T-helper 17 cell (primary cell): ENCODE measurements at regions not wholly inside any gene's neighbourhood (a gene's known extent, or its start where the extent isn't known, plus 50 kb on each side); places are given as distances from the start of the nearest gene placed in this dataset.

Source experiments
- ATAC-seq: fragments of 150-1000 bp; cut with Tn5 transposase; 2 replicates; pipeline ENCODE4 v1.10.0; 2021; ENCODE audit warnings: mild to moderate bottlenecking, moderate library complexity
- DNase-seq, 3 donors: peaks; one replicate each; pipeline versions ENCODE4 v3.0.0 to v3.0.0-alpha.2; 2020 to 2021
- H3K9me3 ChIP-seq: one replicate; pipeline ENCODE4 v1.7.0; 2013; ENCODE audit warnings: low read length, mild to moderate bottlenecking; ENCODE audit not compliant: control insufficient read depth, poor library complexity, severe bottlenecking
- H3K27ac Mint-ChIP-seq: one replicate; pipeline ENCODE4 v1.8.0; 2022; ENCODE audit warnings: mild to moderate bottlenecking, moderate library complexity, mixed read lengths
- H3K27me3 Mint-ChIP-seq: one replicate; pipeline ENCODE4 v1.8.0; 2022; ENCODE audit warnings: mixed read lengths
- H3K36me3 Mint-ChIP-seq: one replicate; pipeline ENCODE4 v1.8.0; 2022; ENCODE audit warnings: low read depth, mixed read lengths
- H3K4me1 Mint-ChIP-seq: one replicate; pipeline ENCODE4 v1.8.0; 2022; ENCODE audit warnings: mild to moderate bottlenecking, mixed read lengths
- H3K4me3 Mint-ChIP-seq: one replicate; pipeline ENCODE4 v1.8.0; 2022; ENCODE audit warnings: mild to moderate bottlenecking, moderate library complexity, mixed read lengths

DNA sequence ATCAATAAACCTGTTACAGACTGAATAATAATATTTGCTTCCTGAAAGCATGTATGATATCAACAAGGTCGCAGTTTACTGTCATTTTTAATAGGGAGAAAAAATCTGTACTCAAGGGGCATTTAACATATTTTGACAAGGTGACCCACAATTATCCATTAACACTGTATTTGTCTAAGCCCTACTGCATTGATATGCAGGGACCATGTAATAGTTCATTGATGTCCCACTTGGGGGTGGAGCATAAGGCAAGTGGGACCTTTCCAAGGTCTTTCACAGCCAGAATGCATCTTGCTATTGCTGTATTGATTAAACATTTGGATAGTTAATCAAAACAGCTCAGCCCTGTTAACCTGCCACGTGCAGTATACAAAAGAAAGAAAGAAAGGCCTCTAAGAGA, 502.0 kb downstream of the NR2F1-AS1 start:
- H3K4me1 Mint-ChIP-seq = no peaks in the 10 kb centered on the region
- no peaks in the 10 kb centered on the region for H3K36me3 Mint-ChIP-seq
- no peak overlapping the region for H3K4me3 Mint-ChIP-seq
- no peaks in the 10 kb centered on the region for H3K9me3 ChIP-seq
- no peaks in the 10 kb centered on the region for H3K27me3 Mint-ChIP-seq
- H3K27ac Mint-ChIP-seq = no peak overlapping the region
- ATAC-seq = no peak
- no peak for DNase-seq

DNA sequence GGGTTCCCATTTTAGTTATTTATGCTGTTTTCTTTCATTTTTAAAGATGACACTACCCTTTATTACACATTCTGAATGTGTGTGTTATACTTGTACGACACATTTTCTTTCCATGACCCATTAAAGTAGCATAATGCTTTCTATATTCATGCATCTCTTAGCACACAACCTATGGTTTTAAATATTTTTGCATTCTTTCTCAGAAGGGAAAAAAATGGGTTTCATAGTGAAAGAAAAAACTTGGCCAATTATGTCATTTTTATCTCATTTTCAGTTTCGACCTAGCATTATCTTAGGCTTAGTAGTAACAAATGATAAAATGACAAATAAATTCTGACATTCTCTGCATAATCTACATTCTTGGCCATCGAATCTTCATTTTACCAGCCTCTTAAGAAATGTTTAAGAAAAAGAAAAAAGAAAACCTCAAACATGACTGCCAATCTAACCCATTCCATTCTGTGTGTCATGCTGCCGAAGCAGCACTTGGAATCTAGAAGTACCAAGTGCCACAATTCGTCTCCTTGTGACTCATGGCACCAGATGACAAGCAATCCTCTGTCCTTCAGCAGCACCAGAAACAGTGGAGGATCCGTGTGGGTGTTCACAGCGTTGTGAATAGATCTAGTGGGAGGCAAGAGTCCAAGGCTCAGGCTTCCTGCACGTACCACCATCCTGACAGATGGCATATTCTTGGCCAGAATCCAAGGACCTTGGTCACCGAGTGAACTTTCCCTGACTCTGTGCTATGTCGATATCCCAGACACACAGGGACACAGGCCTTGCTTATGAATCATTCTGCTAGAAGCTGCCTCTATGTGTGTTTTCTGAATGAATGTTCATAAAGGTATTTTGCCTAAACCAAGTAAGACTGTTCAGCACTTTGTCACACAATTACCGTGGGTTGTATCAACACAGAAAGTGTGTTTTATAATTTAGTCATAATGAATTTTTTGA, 502.7 kb downstream of the NR2F1-AS1 start:
- ATAC-seq (no peak), DNase-seq (no peak)
- Mint-ChIP-seq H3K4me1 (no peaks in the 10 kb centered on the region), H3K4me3 (no peak overlapping the region), H3K27ac (no peak overlapping the region), H3K27me3 (no peaks in the 10 kb centered on the region), H3K36me3 (no peaks in the 10 kb centered on the region)
- H3K9me3 ChIP-seq = no peaks in the 10 kb centered on the region

DNA sequence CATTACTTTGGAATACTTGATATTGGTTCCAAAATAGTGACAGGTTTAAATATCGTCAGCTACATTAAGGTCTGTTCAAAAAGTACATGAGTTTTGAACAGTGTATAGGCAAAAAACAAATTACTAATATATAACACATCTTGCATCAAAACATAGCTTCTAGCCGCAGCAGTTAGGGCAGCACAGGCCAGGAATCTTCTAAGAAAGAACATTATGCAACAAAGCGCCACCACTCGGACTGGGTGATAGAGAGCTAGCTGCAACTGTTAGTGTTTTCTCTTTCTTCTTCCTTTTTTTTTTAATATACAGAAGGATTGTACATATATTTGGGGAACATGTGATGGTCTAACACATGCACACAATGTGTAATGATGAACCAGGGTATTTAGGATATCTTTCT, 504.5 kb downstream of the NR2F1-AS1 start:
- DNase-seq (no peak), ATAC-seq (no peak)
- no peak overlapping the region for H3K27ac Mint-ChIP-seq
- H3K27me3 Mint-ChIP-seq = no peaks in the 10 kb centered on the region
- H3K4me3 Mint-ChIP-seq = no peak overlapping the region
- no peaks in the 10 kb centered on the region for H3K9me3 ChIP-seq
- H3K36me3 Mint-ChIP-seq = no peaks in the 10 kb centered on the region
- H3K4me1 Mint-ChIP-seq = no peaks in the 10 kb centered on the region

DNA sequence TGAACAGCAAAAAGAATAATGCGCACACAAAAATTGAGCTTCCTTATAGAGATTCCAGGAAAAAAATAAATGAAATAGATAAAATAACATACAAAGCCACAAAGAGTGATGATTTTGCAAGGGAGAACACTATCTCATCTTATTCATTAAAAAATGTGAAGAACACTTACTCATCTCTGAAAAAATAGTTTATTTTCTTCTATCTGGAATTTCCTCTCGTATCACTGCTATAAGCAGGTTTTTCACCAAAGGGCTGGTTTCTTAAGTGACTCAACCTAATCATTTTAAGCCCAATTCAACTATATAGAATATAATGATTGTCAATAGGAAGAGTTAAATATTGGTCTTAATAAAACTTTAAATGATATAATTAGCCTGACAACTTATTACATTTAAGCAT, 504.9 kb downstream of the NR2F1-AS1 start:
- Mint-ChIP-seq H3K36me3 (no peaks in the 10 kb centered on the region), H3K4me1 (no peaks in the 10 kb centered on the region), H3K4me3 (no peak overlapping the region), H3K27me3 (no peaks in the 10 kb centered on the region), H3K27ac (no peak overlapping the region)
- DNase-seq (no peak), ATAC-seq (no peak)
- H3K9me3 ChIP-seq = no peaks in the 10 kb centered on the region

DNA sequence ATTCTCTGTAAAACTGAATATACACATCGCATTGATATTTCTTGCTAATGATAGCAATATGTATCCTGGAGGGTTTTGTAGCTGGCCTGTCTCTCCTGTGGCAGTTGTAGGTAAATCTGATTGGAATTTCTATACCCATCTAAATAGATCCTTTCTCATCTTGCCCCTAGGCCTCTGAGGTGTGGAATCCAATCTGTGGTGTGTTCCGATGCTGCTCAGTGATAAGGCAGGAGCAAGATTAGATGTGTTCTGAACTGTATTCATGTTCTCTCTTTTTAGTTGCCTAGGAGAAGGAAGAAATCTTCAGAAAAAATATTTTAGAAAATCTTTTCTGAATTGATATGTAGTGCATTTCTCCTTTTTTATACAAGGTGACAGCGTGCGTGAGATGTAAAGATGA, 507.5 kb downstream of the NR2F1-AS1 start:
- Mint-ChIP-seq H3K4me1 (no peaks in the 10 kb centered on the region), H3K27ac (no peak overlapping the region), H3K36me3 (no peaks in the 10 kb centered on the region), H3K4me3 (no peak overlapping the region), H3K27me3 (no peaks in the 10 kb centered on the region)
- no peak for DNase-seq
- ATAC-seq = no peak
- H3K9me3 ChIP-seq = no peaks in the 10 kb centered on the region

DNA sequence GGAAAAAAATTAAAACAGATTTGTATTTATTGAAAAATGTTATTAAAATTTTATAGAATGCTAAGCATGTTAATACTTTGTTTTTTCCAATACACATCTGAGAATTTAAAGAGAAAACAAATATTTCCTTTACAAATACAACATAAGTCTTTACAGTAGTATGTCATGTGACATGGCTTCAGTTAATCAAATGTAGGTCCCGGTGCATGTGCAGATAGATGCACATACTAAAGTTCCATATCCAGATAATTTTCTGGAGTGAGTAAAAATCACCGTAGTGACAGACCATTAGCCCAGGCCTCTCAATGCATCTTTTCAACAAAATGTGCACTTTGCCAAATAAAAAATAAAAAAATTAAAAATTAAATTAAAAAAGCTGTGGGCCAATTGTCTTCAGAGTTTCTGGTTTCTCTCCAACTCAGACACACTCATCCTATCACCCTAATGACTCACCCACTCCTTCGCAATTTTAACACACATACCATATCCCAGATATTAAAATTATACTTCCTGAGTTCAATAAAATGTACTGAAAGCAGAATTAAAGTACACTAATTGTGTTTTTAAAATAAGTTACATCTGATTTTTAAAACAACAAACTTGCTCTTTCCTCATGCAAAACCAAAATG, 508.1 kb downstream of the NR2F1-AS1 start:
- Mint-ChIP-seq H3K27ac (no peak overlapping the region), H3K36me3 (no peaks in the 10 kb centered on the region), H3K27me3 (no peaks in the 10 kb centered on the region), H3K4me1 (no peaks in the 10 kb centered on the region), H3K4me3 (no peak overlapping the region)
- no peak for DNase-seq
- ATAC-seq = no peak
- H3K9me3 ChIP-seq = no peaks in the 10 kb centered on the region

DNA sequence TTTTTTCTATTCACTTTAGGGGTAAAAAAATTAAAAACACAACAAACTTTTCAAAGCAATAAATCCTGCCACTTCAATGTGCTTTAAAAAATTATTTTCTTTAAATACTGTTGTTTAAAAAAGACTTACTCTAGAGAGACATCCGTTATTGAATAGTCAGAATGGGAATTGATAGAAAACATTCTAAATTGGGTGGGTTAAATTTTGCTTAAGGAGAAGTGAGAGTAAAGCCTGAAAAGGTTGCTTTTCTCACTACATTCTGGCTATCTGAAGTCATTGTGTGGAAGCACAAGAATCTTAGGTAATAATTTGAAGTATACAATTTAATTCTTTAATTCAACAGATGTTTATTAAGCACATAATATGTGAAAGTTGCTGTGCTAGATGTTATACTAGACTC, 509.3 kb downstream of the NR2F1-AS1 start:
- DNase-seq = no peak

DNA sequence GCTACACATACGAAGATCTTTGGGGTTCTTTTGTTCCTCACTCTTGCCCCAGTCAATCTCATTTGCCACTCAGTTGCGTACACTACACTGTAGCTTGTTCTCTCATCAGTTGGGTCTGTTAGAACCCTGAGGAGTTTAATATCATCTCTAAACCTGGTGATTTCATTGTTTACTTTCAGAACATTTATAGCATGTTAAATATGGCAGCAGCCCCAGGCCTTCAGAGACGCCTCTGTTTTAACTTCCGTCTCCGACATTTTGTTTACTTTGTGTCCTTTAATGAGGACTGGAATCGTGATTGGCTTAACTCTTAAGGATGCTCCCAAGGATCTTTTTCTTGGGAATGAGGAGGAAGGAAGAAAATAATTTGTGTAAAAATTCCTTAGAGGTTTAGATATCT, 510.1 kb downstream of the NR2F1-AS1 start:
- Mint-ChIP-seq H3K27me3 (no peaks in the 10 kb centered on the region), H3K4me3 (no peak overlapping the region), H3K36me3 (no peaks in the 10 kb centered on the region), H3K27ac (no peak overlapping the region), H3K4me1 (no peaks in the 10 kb centered on the region)
- no peaks in the 10 kb centered on the region for H3K9me3 ChIP-seq
- DNase-seq (no peak), ATAC-seq (no peak)

More for the DNA sequence above, 509.3 kb downstream of the NR2F1-AS1 start:
- Mint-ChIP-seq H3K4me3 (no peak overlapping the region), H3K27ac (no peak overlapping the region), H3K4me1 (no peaks in the 10 kb centered on the region), H3K27me3 (no peaks in the 10 kb centered on the region), H3K36me3 (no peaks in the 10 kb centered on the region)
- ATAC-seq = no peak
- H3K9me3 ChIP-seq = no peaks in the 10 kb centered on the region

DNA sequence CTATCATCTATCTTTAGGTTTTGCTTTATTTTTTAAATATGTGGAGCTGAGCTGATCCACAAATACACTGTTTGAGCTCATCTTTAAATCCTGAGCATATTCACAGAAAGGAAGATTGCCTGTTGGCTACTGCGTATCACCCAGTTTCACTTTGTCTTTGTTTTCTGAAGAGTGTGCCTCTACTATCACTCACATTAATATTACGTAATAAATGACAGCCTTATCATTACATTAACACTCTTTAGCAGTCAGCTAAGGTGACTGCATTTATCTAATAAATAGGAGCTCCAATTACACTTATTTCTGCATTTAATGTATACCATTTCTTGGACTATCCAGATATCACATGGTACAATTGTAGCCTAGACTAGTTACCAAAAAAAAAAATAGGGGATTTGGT, 511.7 kb downstream of the NR2F1-AS1 start:
- DNase-seq = no peak
- no peaks in the 10 kb centered on the region for H3K4me1 Mint-ChIP-seq
- H3K9me3 ChIP-seq = no peaks in the 10 kb centered on the region
- no peak overlapping the region for H3K4me3 Mint-ChIP-seq
- no peaks in the 10 kb centered on the region for H3K27me3 Mint-ChIP-seq
- H3K36me3 Mint-ChIP-seq = no peaks in the 10 kb centered on the region
- H3K27ac Mint-ChIP-seq = no peak overlapping the region
- ATAC-seq = no peak

DNA sequence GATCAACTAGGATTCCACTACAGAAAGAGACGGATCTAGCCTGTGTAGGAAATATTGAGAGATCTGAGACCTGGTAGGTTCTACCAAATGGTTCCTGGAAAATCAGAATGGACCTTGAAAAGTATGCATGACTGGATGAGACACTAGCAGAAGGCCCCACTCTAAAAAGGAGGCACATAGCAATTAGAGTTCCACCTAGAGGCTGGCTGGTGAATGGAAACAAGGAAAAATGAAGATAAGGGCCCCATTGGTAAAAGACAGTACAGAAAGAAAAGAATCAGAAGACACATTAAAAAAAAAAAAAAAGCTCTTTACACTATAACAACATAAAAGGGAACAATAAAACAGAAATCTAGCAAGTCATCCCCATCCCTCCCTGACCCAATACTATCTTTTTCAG, 518.5 kb downstream of the NR2F1-AS1 start:
- Mint-ChIP-seq H3K27me3 (no peaks in the 10 kb centered on the region), H3K36me3 (no peaks in the 10 kb centered on the region), H3K4me3 (no peak overlapping the region), H3K27ac (no peak overlapping the region), H3K4me1 (no peaks in the 10 kb centered on the region)
- no peak for ATAC-seq
- H3K9me3 ChIP-seq = no peaks in the 10 kb centered on the region
- DNase-seq = no peak

DNA sequence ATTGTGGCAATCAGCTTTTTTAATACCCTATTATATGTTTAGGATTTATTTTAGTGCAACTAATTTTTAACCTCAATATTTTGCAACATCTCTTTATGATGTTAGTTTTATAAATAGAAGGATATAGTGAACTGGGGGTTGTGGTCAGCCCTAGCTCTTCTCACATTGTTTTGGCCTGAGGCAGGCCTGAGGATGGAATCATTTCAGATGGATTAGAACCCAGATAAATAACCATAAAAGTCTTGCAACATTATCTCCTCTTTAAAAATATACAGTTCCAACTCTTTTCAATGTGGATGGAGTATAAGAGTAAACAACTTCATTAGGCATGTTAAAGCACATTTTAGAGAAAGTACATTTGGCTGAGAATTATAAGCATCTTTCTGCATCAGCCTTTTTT, 522.7 kb downstream of the NR2F1-AS1 start:
- H3K4me3 Mint-ChIP-seq = no peak overlapping the region
- DNase-seq (no peak), ATAC-seq (no peak)
- H3K27me3 Mint-ChIP-seq = no peaks in the 10 kb centered on the region
- H3K9me3 ChIP-seq = no peaks in the 10 kb centered on the region
- no peak overlapping the region for H3K27ac Mint-ChIP-seq
- no peaks in the 10 kb centered on the region for H3K4me1 Mint-ChIP-seq
- H3K36me3 Mint-ChIP-seq = no peaks in the 10 kb centered on the region

DNA sequence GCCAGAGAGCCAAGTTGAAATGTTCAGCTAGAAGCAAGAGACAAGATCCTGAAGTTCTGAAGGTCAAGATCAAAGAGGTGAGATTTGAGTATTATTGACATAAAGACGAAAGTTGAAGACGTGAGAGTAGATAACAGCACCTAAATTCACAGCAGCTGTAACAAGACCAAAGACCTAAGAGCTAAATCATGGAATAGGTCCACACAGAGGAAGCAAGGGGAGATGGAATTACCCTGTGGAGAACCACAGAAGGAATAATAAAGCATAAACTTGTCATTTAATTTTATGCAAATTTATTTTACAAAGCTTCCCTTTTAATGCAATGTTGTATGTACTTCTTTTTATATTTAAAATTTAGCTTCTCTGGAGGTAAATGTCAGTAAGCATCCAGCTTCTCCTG, 523.7 kb downstream of the NR2F1-AS1 start:
- DNase-seq (no peak), ATAC-seq (no peak)
- Mint-ChIP-seq H3K27ac (no peak overlapping the region), H3K4me1 (no peaks in the 10 kb centered on the region), H3K27me3 (no peaks in the 10 kb centered on the region), H3K36me3 (no peaks in the 10 kb centered on the region), H3K4me3 (no peak overlapping the region)
- no peaks in the 10 kb centered on the region for H3K9me3 ChIP-seq

DNA sequence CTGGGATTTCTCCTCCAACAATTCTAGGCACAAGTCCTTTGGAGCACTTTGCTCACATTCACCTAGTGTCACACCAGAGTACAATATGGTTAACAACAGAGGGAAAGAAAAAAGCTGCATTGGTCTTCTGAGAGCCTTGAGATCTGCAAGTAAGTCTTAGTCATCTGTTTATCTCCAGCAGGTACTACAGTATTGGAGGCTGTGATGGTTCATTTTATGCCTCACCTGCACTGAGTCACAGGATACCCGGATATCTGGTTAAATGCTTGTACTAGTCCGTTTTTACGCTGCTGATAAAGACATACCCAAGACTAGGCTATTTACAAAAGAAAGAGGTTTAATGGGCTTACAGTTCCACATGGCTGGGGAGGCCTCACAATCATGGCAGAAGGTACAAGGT, 525.0 kb downstream of the NR2F1-AS1 start:
- no peak for DNase-seq
- no peak for ATAC-seq
- H3K27me3 Mint-ChIP-seq = no peaks in the 10 kb centered on the region
- H3K36me3 Mint-ChIP-seq = no peaks in the 10 kb centered on the region
- H3K4me3 Mint-ChIP-seq = no peak overlapping the region
- H3K9me3 ChIP-seq = no peaks in the 10 kb centered on the region
- H3K27ac Mint-ChIP-seq = no peak overlapping the region
- no peaks in the 10 kb centered on the region for H3K4me1 Mint-ChIP-seq

DNA sequence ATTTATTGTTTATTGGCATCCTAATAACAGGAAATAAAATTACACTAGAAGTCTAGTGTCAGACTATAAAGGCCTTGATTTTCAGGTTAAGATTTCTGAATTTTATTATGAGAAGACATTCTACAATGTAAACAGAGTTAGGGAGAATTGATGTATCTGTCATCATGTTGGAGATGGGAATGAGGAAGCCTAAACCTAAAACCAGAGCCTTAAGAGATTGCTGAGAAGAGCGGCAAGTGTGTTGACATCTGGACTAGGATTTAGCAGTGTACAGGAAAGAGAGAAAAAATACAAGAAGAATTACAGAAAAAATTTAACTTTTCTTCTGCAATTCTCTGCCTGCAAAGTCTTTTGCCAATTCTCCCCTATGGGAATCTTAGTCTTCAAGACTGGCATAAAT, 525.5 kb downstream of the NR2F1-AS1 start:
- Mint-ChIP-seq H3K27me3 (no peaks in the 10 kb centered on the region), H3K27ac (no peak overlapping the region), H3K4me1 (no peaks in the 10 kb centered on the region), H3K36me3 (no peaks in the 10 kb centered on the region), H3K4me3 (no peak overlapping the region)
- no peak for DNase-seq
- ATAC-seq = no peak
- H3K9me3 ChIP-seq = no peaks in the 10 kb centered on the region
